Neural cell (in vitro differentiated cells): ENCODE measurements at regions not wholly inside any gene's neighbourhood (a gene's known extent, or its start where the extent isn't known, plus 50 kb on each side); places are given as distances from the start of the nearest gene placed in this dataset.

Experiments used
- H2AFZ ChIP-seq: fragments of 200-600, 300-800 bp; sonication (generic), shearing (Covaris generic); 2 replicates; pipeline ENCODE4 v1.6.0; 2014; ENCODE audit warnings: low read depth, mild to moderate bottlenecking, antibody characterized with exemption, low read length, moderate library complexity
- H3F3A ChIP-seq: fragments of 200-600 bp; shearing (Covaris generic); 2 replicates; pipeline ENCODE4 v1.6.1; 2016; ENCODE audit warnings: mild to moderate bottlenecking, moderate library complexity, mixed read lengths, antibody characterized with exemption, low read length; ENCODE audit not compliant: insufficient read depth, poor library complexity, severe bottlenecking
- H3K27ac ChIP-seq: fragments of 200-600, 300-800 bp; sonication (generic), shearing (Covaris generic); 2 replicates; pipeline ENCODE4 v1.5.1; 2014; ENCODE audit warnings: mild to moderate bottlenecking, low read length, moderate library complexity
- H3K27me3 ChIP-seq: fragments of 300-800, 200-600 bp; sonication (generic), shearing (Covaris generic); 2 replicates; pipeline ENCODE4 v1.6.0; 2014; ENCODE audit warnings: mild to moderate bottlenecking, low read depth, low read length, moderate library complexity; ENCODE audit not compliant: insufficient read depth
- H3K36me3 ChIP-seq: fragments of 300-800, 200-600 bp; sonication (generic), shearing (Covaris generic); 2 replicates; pipeline ENCODE4 v1.5.1; 2014; ENCODE audit warnings: mild to moderate bottlenecking, antibody characterized with exemption, low read length, moderate library complexity; ENCODE audit not compliant: insufficient read depth
- H3K4me2 ChIP-seq: fragments of 300-800, 200-600 bp; sonication (generic), shearing (Covaris generic); 2 replicates; pipeline ENCODE4 v1.6.0; 2014; ENCODE audit warnings: mild to moderate bottlenecking, low read length
- H3K4me3 ChIP-seq: fragments of 300-800, 200-600 bp; sonication (generic), shearing (Covaris generic); 2 replicates; pipeline ENCODE4 v1.5.1; 2014; ENCODE audit warnings: mild to moderate bottlenecking, low read length, moderate library complexity
- H3K79me2 ChIP-seq: fragments of 200-600 bp; shearing (Covaris generic); replicated peaks from 2 replicates; pipeline ENCODE4 v1.6.0; 2014; ENCODE audit warnings: mild to moderate bottlenecking, low read length, moderate library complexity; ENCODE audit not compliant: insufficient read depth
- H3K9ac ChIP-seq: fragments of 300-800, 200-600 bp; sonication (generic), shearing (Covaris generic); 2 replicates; pipeline ENCODE4 v1.6.1; 2016; ENCODE audit warnings: mild to moderate bottlenecking, low read length, mixed read lengths
- H3K9me2 ChIP-seq: fragments of 200-600 bp; shearing (Covaris generic); 2 replicates; pipeline ENCODE4 v1.6.1; 2016; ENCODE audit warnings: mild to moderate bottlenecking, low read length, mixed read lengths; ENCODE audit not compliant: insufficient read depth
- H3K9me3 ChIP-seq: fragments of 200-600, 300-800 bp; sonication (generic), shearing (Covaris generic); 2 replicates; pipeline ENCODE4 v1.6.1; 2016; ENCODE audit warnings: mild to moderate bottlenecking, mixed run types, low read length, moderate library complexity, mixed read lengths
- H4K20me1 ChIP-seq: fragments of 200-600 bp; shearing (Covaris generic); 2 replicates; pipeline ENCODE4 v1.6.1; 2016; ENCODE audit warnings: mild to moderate bottlenecking, mixed run types; ENCODE audit not compliant: insufficient read depth
- EP300 ChIP-seq: fragments of 450-650 bp; conservative IDR thresholded peaks from 2 replicates; pipeline ENCODE4 v1.6.1; 2014; ENCODE audit warnings: antibody characterized with exemption, mild to moderate bottlenecking, moderate library complexity; ENCODE audit not compliant: poor library complexity, severe bottlenecking
- EZH2 ChIP-seq: fragments of 200-600, 300-800 bp; shearing (Covaris generic), sonication (generic); IDR thresholded peaks from 2 replicates; pipeline ENCODE4 v1.6.1; 2014; ENCODE audit warnings: antibody characterized with exemption, low read length, borderline replicate concordance, mild to moderate bottlenecking; ENCODE audit not compliant: insufficient read depth, poor library complexity, severe bottlenecking
- MXI1 ChIP-seq: fragments of 450-650 bp; conservative IDR thresholded peaks from 2 replicates; pipeline ENCODE4 v1.6.1; 2014; ENCODE audit warnings: antibody characterized with exemption, mild to moderate bottlenecking; ENCODE audit not compliant: poor library complexity, severe bottlenecking
- POLR2AphosphoS5 ChIP-seq: IDR thresholded peaks from 2 replicates; pipeline ENCODE4 v1.6.1; 2012
- RAD21 ChIP-seq: fragments of 450-650 bp; conservative IDR thresholded peaks from 2 replicates; pipeline ENCODE4 v1.6.1; 2014; ENCODE audit warnings: antibody characterized with exemption, mild to moderate bottlenecking, moderate library complexity
- SMC3 ChIP-seq: fragments of 450-650 bp; conservative IDR thresholded peaks from 2 replicates; pipeline ENCODE4 v1.6.1; 2014; ENCODE audit warnings: antibody characterized with exemption, mild to moderate bottlenecking, moderate library complexity; ENCODE audit not compliant: poor library complexity
- TAF1 ChIP-seq: IDR thresholded peaks from 2 replicates; pipeline ENCODE4 v1.6.1; 2012; ENCODE audit warnings: low read depth
- TF ChIP-seq, protein P1 (sequence below): IDR thresholded peaks from 2 replicates; pipeline ENCODE4 v1.6.1; 2012; ENCODE audit warnings: borderline replicate concordance
- TF ChIP-seq, protein P2 (sequence below): fragments of 450-650 bp; IDR thresholded peaks from 2 replicates; pipeline ENCODE4 v1.5.1; 2014; ENCODE audit warnings: antibody characterized with exemption, mild to moderate bottlenecking, moderate library complexity; ENCODE audit not compliant: poor library complexity, severe bottlenecking

DNA sequence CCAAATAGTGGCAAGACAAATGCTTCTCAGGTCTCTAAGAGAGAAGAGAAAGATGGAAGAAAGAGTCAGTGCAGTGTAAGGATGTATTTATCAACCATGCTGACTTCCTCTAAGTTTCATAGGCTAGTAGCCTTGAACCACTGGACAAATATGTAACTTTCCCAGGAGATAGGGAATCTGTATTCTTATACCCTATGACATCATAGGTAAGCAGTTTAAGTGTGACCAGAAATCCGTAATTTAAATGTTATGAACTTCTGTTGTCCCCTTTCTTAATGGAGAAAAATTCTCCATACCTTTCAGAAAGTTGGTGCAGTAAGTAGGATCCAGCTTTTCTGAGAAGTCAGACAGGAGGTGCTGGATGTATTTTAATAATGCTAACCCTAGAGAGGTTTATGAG is 256.2 kb downstream of the LNPK start:
- Histone ChIP-seq H3K79me2 (no peaks in the 10 kb centered on the region), H3K9ac (no peak overlapping the region), H2AFZ (no peak overlapping the region), H3K36me3 (no peaks in the 10 kb centered on the region), H3K9me3 (no peaks in the 10 kb centered on the region), H3K27ac (no peak overlapping the region), H3F3A (no peaks in the 10 kb centered on the region), H3K4me3 (no peak overlapping the region), H3K27me3 (no peaks in the 10 kb centered on the region), H3K4me2 (no peak overlapping the region), H4K20me1 (no peaks in the 10 kb centered on the region), H3K9me2 (no peaks in the 10 kb centered on the region)
- TF ChIP-seq RAD21, result no peak
- no peak for TF ChIP-seq SMC3
- no peak for TF ChIP-seq EP300
- no peak for TF ChIP-seq POLR2AphosphoS5
- no peak for TF ChIP-seq TAF1
- TF ChIP-seq EZH2, result no peak
- TF ChIP-seq, protein P1, sequence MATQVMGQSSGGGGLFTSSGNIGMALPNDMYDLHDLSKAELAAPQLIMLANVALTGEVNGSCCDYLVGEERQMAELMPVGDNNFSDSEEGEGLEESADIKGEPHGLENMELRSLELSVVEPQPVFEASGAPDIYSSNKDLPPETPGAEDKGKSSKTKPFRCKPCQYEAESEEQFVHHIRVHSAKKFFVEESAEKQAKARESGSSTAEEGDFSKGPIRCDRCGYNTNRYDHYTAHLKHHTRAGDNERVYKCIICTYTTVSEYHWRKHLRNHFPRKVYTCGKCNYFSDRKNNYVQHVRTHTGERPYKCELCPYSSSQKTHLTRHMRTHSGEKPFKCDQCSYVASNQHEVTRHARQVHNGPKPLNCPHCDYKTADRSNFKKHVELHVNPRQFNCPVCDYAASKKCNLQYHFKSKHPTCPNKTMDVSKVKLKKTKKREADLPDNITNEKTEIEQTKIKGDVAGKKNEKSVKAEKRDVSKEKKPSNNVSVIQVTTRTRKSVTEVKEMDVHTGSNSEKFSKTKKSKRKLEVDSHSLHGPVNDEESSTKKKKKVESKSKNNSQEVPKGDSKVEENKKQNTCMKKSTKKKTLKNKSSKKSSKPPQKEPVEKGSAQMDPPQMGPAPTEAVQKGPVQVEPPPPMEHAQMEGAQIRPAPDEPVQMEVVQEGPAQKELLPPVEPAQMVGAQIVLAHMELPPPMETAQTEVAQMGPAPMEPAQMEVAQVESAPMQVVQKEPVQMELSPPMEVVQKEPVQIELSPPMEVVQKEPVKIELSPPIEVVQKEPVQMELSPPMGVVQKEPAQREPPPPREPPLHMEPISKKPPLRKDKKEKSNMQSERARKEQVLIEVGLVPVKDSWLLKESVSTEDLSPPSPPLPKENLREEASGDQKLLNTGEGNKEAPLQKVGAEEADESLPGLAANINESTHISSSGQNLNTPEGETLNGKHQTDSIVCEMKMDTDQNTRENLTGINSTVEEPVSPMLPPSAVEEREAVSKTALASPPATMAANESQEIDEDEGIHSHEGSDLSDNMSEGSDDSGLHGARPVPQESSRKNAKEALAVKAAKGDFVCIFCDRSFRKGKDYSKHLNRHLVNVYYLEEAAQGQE, result no peak
- TF ChIP-seq, protein P2, sequence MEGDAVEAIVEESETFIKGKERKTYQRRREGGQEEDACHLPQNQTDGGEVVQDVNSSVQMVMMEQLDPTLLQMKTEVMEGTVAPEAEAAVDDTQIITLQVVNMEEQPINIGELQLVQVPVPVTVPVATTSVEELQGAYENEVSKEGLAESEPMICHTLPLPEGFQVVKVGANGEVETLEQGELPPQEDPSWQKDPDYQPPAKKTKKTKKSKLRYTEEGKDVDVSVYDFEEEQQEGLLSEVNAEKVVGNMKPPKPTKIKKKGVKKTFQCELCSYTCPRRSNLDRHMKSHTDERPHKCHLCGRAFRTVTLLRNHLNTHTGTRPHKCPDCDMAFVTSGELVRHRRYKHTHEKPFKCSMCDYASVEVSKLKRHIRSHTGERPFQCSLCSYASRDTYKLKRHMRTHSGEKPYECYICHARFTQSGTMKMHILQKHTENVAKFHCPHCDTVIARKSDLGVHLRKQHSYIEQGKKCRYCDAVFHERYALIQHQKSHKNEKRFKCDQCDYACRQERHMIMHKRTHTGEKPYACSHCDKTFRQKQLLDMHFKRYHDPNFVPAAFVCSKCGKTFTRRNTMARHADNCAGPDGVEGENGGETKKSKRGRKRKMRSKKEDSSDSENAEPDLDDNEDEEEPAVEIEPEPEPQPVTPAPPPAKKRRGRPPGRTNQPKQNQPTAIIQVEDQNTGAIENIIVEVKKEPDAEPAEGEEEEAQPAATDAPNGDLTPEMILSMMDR, result no peak
- TF ChIP-seq MXI1, result no peak

- Histone ChIP-seq H3K9me2 (no peaks in the 10 kb centered on the region), H3K27ac (no peak overlapping the region), H3K4me3 (no peak overlapping the region), H3K36me3 (no peaks in the 10 kb centered on the region), H3K27me3 (no peaks in the 10 kb centered on the region), H3K9ac (no peak overlapping the region), H4K20me1 (no peaks in the 10 kb centered on the region), H2AFZ (no peak overlapping the region), H3K9me3 (no peaks in the 10 kb centered on the region), H3F3A (no peaks in the 10 kb centered on the region), H3K4me2 (no peak overlapping the region), H3K79me2 (no peaks in the 10 kb centered on the region)
- TF ChIP-seq POLR2AphosphoS5 (no peak), TAF1 (no peak), SMC3 (no peak), EZH2 (no peak), MXI1 (no peak), RAD21 (no peak), EP300 (no peak)
- TF ChIP-seq, protein P2, result no peak
- TF ChIP-seq, protein P1, result no peak
Measured at GRCh38 chr2:175744000-175744399, 258.1 kb downstream of the LNPK start.
